Mesendoderm (in vitro differentiated cells): ENCODE measurements at regions not wholly inside any gene's neighbourhood (a gene's known extent, or its start where the extent isn't known, plus 50 kb on each side); places are given as distances from the start of the nearest gene placed in this dataset.

Source experiments
- DNase-seq: peaks from one replicate; pipeline ENCODE4 v3.0.0; 2013
- H2AK5ac ChIP-seq: 2 replicates; pipeline ENCODE4 v1.6.1; 2013; ENCODE audit warnings: low read length, inconsistent platforms
- H2BK120ac ChIP-seq: 2 replicates; pipeline ENCODE4 v1.6.1; 2013; ENCODE audit warnings: low read depth, mild to moderate bottlenecking, low read length, moderate library complexity, mixed read lengths
- H2BK15ac ChIP-seq: replicated peaks from 2 replicates; pipeline ENCODE4 v1.6.1; 2013; ENCODE audit warnings: low read depth, mild to moderate bottlenecking, moderate library complexity
- H2BK5ac ChIP-seq: 2 replicates; pipeline ENCODE4 v1.6.1; 2013; ENCODE audit warnings: low read length, inconsistent platforms
- H3K18ac ChIP-seq: 2 replicates; pipeline ENCODE4 v1.6.1; 2013; ENCODE audit warnings: mild to moderate bottlenecking, low read length, mixed read lengths
- H3K23ac ChIP-seq: one replicate; pipeline ENCODE4 v1.6.1; 2013; ENCODE audit warnings: low read length
- H3K27ac ChIP-seq: 2 replicates; pipeline ENCODE4 v1.5.1; 2013; ENCODE audit warnings: low read depth, mild to moderate bottlenecking, inconsistent platforms, low read length, moderate library complexity
- H3K27me3 ChIP-seq: 2 replicates; pipeline ENCODE4 v1.6.1; 2013; ENCODE audit warnings: low read length, control low read depth, mild to moderate bottlenecking, inconsistent platforms; ENCODE audit not compliant: insufficient read depth, poor library complexity
- H3K36me3 ChIP-seq: 2 replicates; pipeline ENCODE4 v1.6.1; 2013; ENCODE audit warnings: low read length, inconsistent platforms; ENCODE audit not compliant: control insufficient read depth, insufficient read depth
- H3K4ac ChIP-seq: one replicate; pipeline ENCODE4 v1.6.1; 2013; ENCODE audit warnings: low read depth, mild to moderate bottlenecking, low read length, moderate library complexity
- H3K4me1 ChIP-seq: 2 replicates; pipeline ENCODE4 v1.6.1; 2013; ENCODE audit warnings: low read depth, low read length, inconsistent platforms; ENCODE audit not compliant: control insufficient read depth
- H3K4me2 ChIP-seq: 2 replicates; pipeline ENCODE4 v1.6.1; 2013; ENCODE audit warnings: low read length
- H3K4me3 ChIP-seq: 2 replicates; pipeline ENCODE4 v1.5.1; 2013; ENCODE audit warnings: mild to moderate bottlenecking, low read length
- H3K56ac ChIP-seq: one replicate; pipeline ENCODE4 v1.6.1; 2013; ENCODE audit warnings: low read length
- H3K79me1 ChIP-seq: 2 replicates; pipeline ENCODE4 v1.6.1; 2013; ENCODE audit warnings: low read length, inconsistent platforms
- H3K79me2 ChIP-seq: 2 replicates; pipeline ENCODE4 v1.6.1; 2013; ENCODE audit warnings: mild to moderate bottlenecking, low read length; ENCODE audit not compliant: control insufficient read depth, insufficient read depth
- H3K9ac ChIP-seq: 2 replicates; pipeline ENCODE4 v1.6.1; 2013; ENCODE audit warnings: low read length, inconsistent platforms
- H4K5ac ChIP-seq: one replicate; pipeline ENCODE4 v1.6.1; 2013; ENCODE audit warnings: low read length
- H4K8ac ChIP-seq: one replicate; pipeline ENCODE4 v1.6.1; 2013; ENCODE audit warnings: low read depth, mild to moderate bottlenecking, control low read depth, low read length, moderate library complexity
- WGBS: extraction: QIAGEN DNeasy Blood & Tissue Kit; methylation state at CpG from one replicate; pipeline ENCODE4 v1.1.7; 2013; ENCODE audit warnings: low lambda C conversion rate, missing lambda C conversion rate; ENCODE audit not compliant: insufficient coverage; ENCODE audit errors: extremely low coverage; 5-methylcytosine and 5-hydroxymethylcytosine counted together

DNA sequence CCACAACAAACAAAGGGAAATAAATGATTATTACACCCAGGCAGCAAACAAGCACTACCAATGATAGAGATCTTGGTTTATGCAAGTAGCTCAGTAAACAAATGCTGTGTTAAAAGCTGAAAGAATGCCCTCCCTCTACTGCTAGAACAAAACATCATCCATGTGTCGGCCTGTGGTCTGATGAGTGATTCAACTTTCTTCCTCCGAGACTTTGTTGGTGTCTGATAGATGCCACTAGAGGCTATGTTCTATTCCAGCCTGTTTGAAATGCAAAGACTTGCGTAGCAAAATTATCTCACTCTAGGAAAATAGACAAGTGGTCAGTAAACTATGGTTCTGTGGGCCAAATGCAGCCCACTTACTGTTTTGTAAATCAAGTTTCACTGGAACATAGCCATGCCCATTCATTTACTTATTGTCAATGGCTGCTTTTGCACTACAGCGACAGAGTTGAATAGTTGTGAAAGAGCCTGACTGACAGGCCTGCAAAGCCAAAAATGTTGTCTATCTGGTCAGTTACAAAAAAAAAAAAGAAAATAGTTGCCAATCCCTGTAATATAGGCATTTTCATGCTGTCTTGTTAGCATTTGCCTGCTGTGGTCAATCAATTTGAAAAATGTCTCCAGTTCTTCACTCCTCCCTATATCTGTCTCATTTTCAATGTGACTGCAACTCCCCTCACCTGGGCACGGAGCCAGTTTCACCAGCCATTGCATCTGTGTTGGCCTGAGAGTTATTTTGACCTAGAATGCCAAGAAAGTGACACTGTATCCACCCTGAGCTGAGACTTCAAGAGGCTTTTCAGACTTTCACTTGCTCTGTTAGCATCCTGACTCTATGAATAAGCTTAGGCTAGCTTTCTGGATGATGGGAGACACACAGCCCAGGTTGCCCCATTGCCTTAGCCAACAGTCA lies 544.6 kb upstream of the BTBD3 start:
- H3K9ac ChIP-seq = no peak overlapping the region
- no peak overlapping the region for H3K4ac ChIP-seq
- H3K27ac ChIP-seq = no peak overlapping the region
- no peaks in the 10 kb centered on the region for H3K79me1 ChIP-seq
- H3K18ac ChIP-seq = no peak overlapping the region
- H2AK5ac ChIP-seq = no peak overlapping the region
- H2BK15ac ChIP-seq = no peak overlapping the region
- no peak overlapping the region for H4K5ac ChIP-seq
- no peak overlapping the region for H4K8ac ChIP-seq
- no peaks in the 10 kb centered on the region for H3K4me1 ChIP-seq
- peak; percentile 25 for DNase-seq
- no peak overlapping the region for H2BK5ac ChIP-seq
- H2BK120ac ChIP-seq = no peak overlapping the region
- H3K27me3 ChIP-seq = no peaks in the 10 kb centered on the region
- H3K79me2 ChIP-seq = no peaks in the 10 kb centered on the region
- H3K56ac ChIP-seq = no peak overlapping the region
- H3K4me3 ChIP-seq = no peak overlapping the region
- H3K36me3 ChIP-seq = no peaks in the 10 kb centered on the region
- no CpG with 5 or more reads among the region's 5 CpGs for WGBS
- H3K4me2 ChIP-seq = no peak overlapping the region
- no peak overlapping the region for H3K23ac ChIP-seq

GRCh38 chr20:11375335-11375734 lies 542.4 kb upstream of the BTBD3 start:
- H3K79me1 ChIP-seq = no peaks in the 10 kb centered on the region
- H4K5ac ChIP-seq = no peak overlapping the region
- H3K4me2 ChIP-seq = no peak overlapping the region
- peaks cover 10% of the 10 kb centered on the region for H3K4me1 ChIP-seq
- H2BK15ac ChIP-seq = no peak overlapping the region
- H3K23ac ChIP-seq = no peak overlapping the region
- no peak overlapping the region for H3K27ac ChIP-seq
- H3K18ac ChIP-seq = no peak overlapping the region
- H2BK5ac ChIP-seq = no peak overlapping the region
- no peak overlapping the region for H2AK5ac ChIP-seq
- H3K79me2 ChIP-seq = no peaks in the 10 kb centered on the region
- H3K36me3 ChIP-seq = no peaks in the 10 kb centered on the region
- no peak overlapping the region for H3K4me3 ChIP-seq
- no peak overlapping the region for H3K56ac ChIP-seq
- H3K4ac ChIP-seq = no peak overlapping the region
- no peaks in the 10 kb centered on the region for H3K27me3 ChIP-seq
- DNase-seq = no peak
- no peak overlapping the region for H3K9ac ChIP-seq
- H2BK120ac ChIP-seq = no peak overlapping the region
- no peak overlapping the region for H4K8ac ChIP-seq
- no CpG with 5 or more reads among the region's 4 CpGs for WGBS

- Histone ChIP-seq H3K4ac (no peak overlapping the region), H2BK5ac (no peak overlapping the region), H3K4me1 (peaks cover 10% of the 10 kb centered on the region), H3K9ac (no peak overlapping the region), H3K18ac (no peak overlapping the region), H3K23ac (no peak overlapping the region), H2BK120ac (no peak overlapping the region), H4K5ac (no peak overlapping the region), H3K79me1 (no peaks in the 10 kb centered on the region), H3K56ac (no peak overlapping the region), H4K8ac (no peak overlapping the region), H3K27ac (no peak overlapping the region), H3K4me3 (no peak overlapping the region), H3K4me2 (no peak overlapping the region), H3K27me3 (no peaks in the 10 kb centered on the region), H2BK15ac (no peak overlapping the region), H3K36me3 (no peaks in the 10 kb centered on the region), H3K79me2 (no peaks in the 10 kb centered on the region), H2AK5ac (no peak overlapping the region)
- WGBS = no CpG with 5 or more reads among the region's 2 CpGs
- DNase-seq = no peak
Observed at GRCh38 chr20:11375966-11376365, 541.7 kb upstream of the BTBD3 start.

- H3K36me3 ChIP-seq = no peaks in the 10 kb centered on the region
- H3K4me3 ChIP-seq = no peak overlapping the region
- no peak overlapping the region for H3K9ac ChIP-seq
- no peak overlapping the region for H3K4ac ChIP-seq
- no peak for DNase-seq
- no peak overlapping the region for H4K5ac ChIP-seq
- no peak overlapping the region for H2AK5ac ChIP-seq
- no peaks in the 10 kb centered on the region for H3K79me2 ChIP-seq
- peaks cover 10% of the 10 kb centered on the region for H3K4me1 ChIP-seq
- H3K27ac ChIP-seq = no peak overlapping the region
- no peaks in the 10 kb centered on the region for H3K27me3 ChIP-seq
- no peak overlapping the region for H4K8ac ChIP-seq
- H3K23ac ChIP-seq = no peak overlapping the region
- H3K79me1 ChIP-seq = no peaks in the 10 kb centered on the region
- H3K4me2 ChIP-seq = no peak overlapping the region
- H3K56ac ChIP-seq = no peak overlapping the region
- no peak overlapping the region for H2BK15ac ChIP-seq
- no peak overlapping the region for H2BK5ac ChIP-seq
- no peak overlapping the region for H3K18ac ChIP-seq
- H2BK120ac ChIP-seq = no peak overlapping the region
Observed at GRCh38 chr20:11376420-11376819, 541.3 kb upstream of the BTBD3 start.

GRCh38 chr20:11376998-11377397 lies 540.7 kb upstream of the BTBD3 start:
- H3K4me3 ChIP-seq = no peak overlapping the region
- no CpG with 5 or more reads among the region's 2 CpGs for WGBS
- no peak overlapping the region for H3K4ac ChIP-seq
- no peaks in the 10 kb centered on the region for H3K36me3 ChIP-seq
- no peak overlapping the region for H3K9ac ChIP-seq
- no peak overlapping the region for H3K27ac ChIP-seq
- H3K79me2 ChIP-seq = no peaks in the 10 kb centered on the region
- no peak overlapping the region for H3K4me2 ChIP-seq
- H3K79me1 ChIP-seq = no peaks in the 10 kb centered on the region
- no peak overlapping the region for H4K8ac ChIP-seq
- no peak overlapping the region for H3K56ac ChIP-seq
- H3K4me1 ChIP-seq = peaks cover 10% of the 10 kb centered on the region
- H2BK120ac ChIP-seq = no peak overlapping the region
- H3K18ac ChIP-seq = no peak overlapping the region
- H2BK5ac ChIP-seq = no peak overlapping the region
- DNase-seq = no peak
- no peaks in the 10 kb centered on the region for H3K27me3 ChIP-seq
- H3K23ac ChIP-seq = no peak overlapping the region
- H2AK5ac ChIP-seq = no peak overlapping the region
- no peak overlapping the region for H4K5ac ChIP-seq
- no peak overlapping the region for H2BK15ac ChIP-seq

DNA sequence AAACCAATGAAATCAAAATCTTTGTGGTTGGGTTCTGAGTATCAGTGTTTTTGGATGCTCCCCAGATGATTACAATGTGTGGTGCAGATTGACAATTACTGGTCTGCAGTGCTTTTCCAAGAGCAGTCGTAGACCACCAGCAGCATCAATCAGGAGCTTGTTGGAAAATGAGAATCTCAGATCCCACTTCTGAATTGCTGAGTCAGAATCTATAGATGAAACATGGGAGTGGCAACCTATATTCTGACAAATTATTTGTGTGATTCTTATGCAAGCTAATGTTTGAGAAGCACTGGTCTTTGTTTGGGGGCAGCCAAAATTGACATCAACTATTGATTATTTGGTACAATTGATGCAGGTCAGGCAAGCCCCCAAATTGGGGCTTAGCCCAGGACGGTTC lies 539.9 kb upstream of the BTBD3 start:
- H3K56ac ChIP-seq = no peak overlapping the region
- H3K4me3 ChIP-seq = no peak overlapping the region
- H2BK120ac ChIP-seq = no peak overlapping the region
- H3K27ac ChIP-seq = no peak overlapping the region
- H4K8ac ChIP-seq = no peak overlapping the region
- no peak overlapping the region for H2BK15ac ChIP-seq
- no peak overlapping the region for H2AK5ac ChIP-seq
- H3K4me1 ChIP-seq = peaks cover 10% of the 10 kb centered on the region
- WGBS = no CpG with 5 or more reads among the region's 2 CpGs
- H3K23ac ChIP-seq = no peak overlapping the region
- H3K4ac ChIP-seq = no peak overlapping the region
- H3K79me1 ChIP-seq = no peaks in the 10 kb centered on the region
- H3K79me2 ChIP-seq = no peaks in the 10 kb centered on the region
- no peaks in the 10 kb centered on the region for H3K36me3 ChIP-seq
- H4K5ac ChIP-seq = no peak overlapping the region
- H3K9ac ChIP-seq = no peak overlapping the region
- no peak for DNase-seq
- no peak overlapping the region for H2BK5ac ChIP-seq
- no peak overlapping the region for H3K4me2 ChIP-seq
- peak overlapping the region; percentile 1 for H3K18ac ChIP-seq
- no peaks in the 10 kb centered on the region for H3K27me3 ChIP-seq
